Right atrium auricular region (tissue), 2 donors: ENCODE measurements at regions not wholly inside any gene's neighbourhood (a gene's known extent, or its start where the extent isn't known, plus 50 kb on each side); places are given as distances from the start of the nearest gene placed in this dataset.

ENCODE experiments used
- DNase-seq: peaks from one replicate; pipeline ENCODE4 v3.0.0-alpha.2; 2019; ENCODE audit warnings: low spot score
- H3K27ac ChIP-seq, 2 donors: fragments of 200-600 bp; sonication (generic); 1 replicate in 1 of 2; 2 replicates in 1 of 2; pipeline ENCODE4 v1.5.1; 2016 to 2019
- H3K27me3 ChIP-seq, 2 donors: fragments of 200-600 bp; sonication (generic); one replicate each; pipeline versions ENCODE4 v1.5.1 to v1.6.0; 2017 to 2019
- H3K36me3 ChIP-seq: fragments of 200-600 bp; sonication (generic); one replicate; pipeline ENCODE4 v1.5.1; 2016
- H3K4me1 ChIP-seq, 2 donors: fragments of 200-600 bp; sonication (generic); one replicate each; pipeline versions ENCODE4 v1.5.1 to v1.6.0; 2017 to 2019
- H3K4me3 ChIP-seq, 2 donors: fragments of 200-600 bp; sonication (generic); 1 replicate in 1 of 2; 2 replicates in 1 of 2; pipeline ENCODE4 v1.5.1; 2017 to 2019; ENCODE audit warnings: mild to moderate bottlenecking in 1 of 2, moderate library complexity in 1 of 2
- H3K9me3 ChIP-seq, 2 donors: fragments of 200-600 bp; sonication (generic); one replicate each; pipeline ENCODE4 v1.5.1; 2019
- CTCF ChIP-seq, 2 donors: fragments of 200-600 bp; sonication (generic); IDR thresholded peaks; one replicate each; pipeline ENCODE4 v1.5.1; 2019; ENCODE audit warnings: antibody characterized with exemption in 2 of 2

- no peak overlapping the region for H3K4me3 ChIP-seq
- no peaks in the 10 kb centered on the region for H3K9me3 ChIP-seq
- H3K4me1 ChIP-seq: no peaks in the 10 kb centered on the region
- H3K27ac ChIP-seq: no peak overlapping the region
- no peak for TF ChIP-seq CTCF (IDR thresholded peaks at IDR 0.05)
- DNase-seq: no peak
- H3K36me3 ChIP-seq: no peaks in the 10 kb centered on the region
- no peaks in the 10 kb centered on the region for H3K27me3 ChIP-seq
Observed at GRCh38 chr1:90132306-90132705, 137.4 kb downstream of the ZNF326 start.

- Histone ChIP-seq H3K27ac (no peak overlapping the region), H3K4me1 (no peaks in the 10 kb centered on the region), H3K9me3 (no peaks in the 10 kb centered on the region), H3K27me3 (no peaks in the 10 kb centered on the region), H3K36me3 (no peaks in the 10 kb centered on the region), H3K4me3 (no peak overlapping the region)
- DNase-seq: no peak
- no peak for TF ChIP-seq CTCF (IDR thresholded peaks at IDR 0.05)
Observed at GRCh38 chr1:90127288-90127953, 132.5 kb downstream of the ZNF326 start.

- H3K4me3 ChIP-seq: no peak overlapping the region
- no peak for DNase-seq
- no peaks in the 10 kb centered on the region for H3K27me3 ChIP-seq
- no peak for TF ChIP-seq CTCF (IDR thresholded peaks at IDR 0.05)
- H3K9me3 ChIP-seq: no peaks in the 10 kb centered on the region
- H3K36me3 ChIP-seq: no peaks in the 10 kb centered on the region
- H3K4me1 ChIP-seq: no peaks in the 10 kb centered on the region
- no peak overlapping the region for H3K27ac ChIP-seq
Observed at GRCh38 chr1:90126834-90127233, 131.9 kb downstream of the ZNF326 start.

GRCh38 chr1:90122654-90123340 lies 127.9 kb downstream of the ZNF326 start:
- Histone ChIP-seq H3K9me3 (peaks cover 0 to 12% of the 10 kb centered on the region in 2 donors), H3K4me3 (no peak overlapping the region), H3K36me3 (no peaks in the 10 kb centered on the region), H3K27me3 (no peaks in the 10 kb centered on the region), H3K4me1 (no peaks in the 10 kb centered on the region), H3K27ac (no peak overlapping the region)
- no peak for TF ChIP-seq CTCF (IDR thresholded peaks at IDR 0.05)
- DNase-seq: no peak

GRCh38 chr1:90114521-90115141 lies 119.7 kb downstream of the ZNF326 start:
- DNase-seq: no peak
- peak; percentile 49 to 68 for TF ChIP-seq CTCF (IDR thresholded peaks at IDR 0.05)
- no peaks in the 10 kb centered on the region for H3K36me3 ChIP-seq
- peaks cover 0 to 4% of the 10 kb centered on the region in 2 donors for H3K9me3 ChIP-seq
- H3K4me3 ChIP-seq: no peak overlapping the region
- no peak overlapping the region for H3K27ac ChIP-seq
- no peaks in the 10 kb centered on the region for H3K4me1 ChIP-seq
- no peaks in the 10 kb centered on the region for H3K27me3 ChIP-seq
